HL-60 (cell line): ENCODE measurements at regions not wholly inside any gene's neighbourhood (a gene's known extent, or its start where the extent isn't known, plus 50 kb on each side); places are given as distances from the start of the nearest gene placed in this dataset.

Experiments used
- DNase-seq, 2 experiments: peaks; one replicate each; pipeline ENCODE4 v3.0.0-alpha.2; 2010 to 2020; ENCODE audit warnings: low read depth in 1 of 2, low spot score in 1 of 2
- H3K27ac ChIP-seq: fragments of 250-450 bp; sonication (Bioruptor Pico); replicated peaks from 2 replicates; pipeline ENCODE4 v1.5.1; 2020; ENCODE audit warnings: mild to moderate bottlenecking, moderate library complexity
- H3K27me3 ChIP-seq: fragments of 250-450 bp; sonication (Bioruptor Pico); 2 replicates; pipeline ENCODE4 v1.5.1; 2021; ENCODE audit warnings: mild to moderate bottlenecking, moderate library complexity; ENCODE audit not compliant: insufficient read depth, poor library complexity, severe bottlenecking
- H3K4me3 ChIP-seq: replicated peaks from 2 replicates; pipeline ENCODE4 v1.5.1; 2011; ENCODE audit warnings: mild to moderate bottlenecking, control low read depth, low read length; ENCODE audit not compliant: insufficient read depth
- CTCF ChIP-seq: IDR thresholded peaks from one replicate; pipeline ENCODE4 v1.5.1; 2011; ENCODE audit warnings: low read length, control low read depth, inconsistent platforms; ENCODE audit not compliant: insufficient read depth
- GABPA ChIP-seq: IDR thresholded peaks from 2 replicates; pipeline ENCODE4 v1.6.1; 2012; ENCODE audit warnings: low read depth
- POLR2AphosphoS5 ChIP-seq: IDR thresholded peaks from 2 replicates; pipeline ENCODE4 v1.6.1; 2012; ENCODE audit warnings: low read depth
- REST ChIP-seq: IDR thresholded peaks from 2 replicates; pipeline ENCODE4 v1.6.1; 2012; ENCODE audit warnings: low read depth; ENCODE audit not compliant: insufficient replicate concordance
- SPI1 ChIP-seq: IDR thresholded peaks from 2 replicates; pipeline ENCODE4 v1.6.1; 2012; ENCODE audit warnings: low read depth, mild to moderate bottlenecking, borderline replicate concordance

GRCh38 chr2:217713395-217714286 is 289.2 kb downstream of the TNS1 start:
- Histone ChIP-seq H3K4me3 (no peak overlapping the region), H3K27ac (no peak overlapping the region), H3K27me3 (peaks cover 2% of the 10 kb centered on the region)
- DNase-seq: peak; percentile 14 to 61
- TF ChIP-seq POLR2AphosphoS5 (no peak), GABPA (no peak), CTCF (peak; percentile 97), SPI1 (no peak), REST (no peak)

GRCh38 chr2:217712431-217712830 is 290.4 kb downstream of the TNS1 start:
- Histone ChIP-seq H3K27me3 (peaks cover 4% of the 10 kb centered on the region), H3K27ac (no peak overlapping the region), H3K4me3 (no peak overlapping the region)
- TF ChIP-seq REST (no peak), POLR2AphosphoS5 (no peak), GABPA (no peak), SPI1 (no peak), CTCF (no peak)
- no peak for DNase-seq

GRCh38 chr2:217711188-217711587 is 291.6 kb downstream of the TNS1 start:
- no peak for DNase-seq
- Histone ChIP-seq H3K27me3 (peaks cover 4% of the 10 kb centered on the region), H3K4me3 (no peak overlapping the region), H3K27ac (no peak overlapping the region)
- TF ChIP-seq POLR2AphosphoS5: no peak
- no peak for TF ChIP-seq GABPA
- no peak for TF ChIP-seq SPI1
- TF ChIP-seq CTCF: no peak
- TF ChIP-seq REST: no peak
